DND-41 (cell line): ENCODE measurements at regions not wholly inside any gene's neighbourhood (a gene's known extent, or its start where the extent isn't known, plus 50 kb on each side); places are given as distances from the start of the nearest gene placed in this dataset.

ENCODE experiments used
- ATAC-seq: fragments of 200-7000 bp; cut with Tn5 transposase; 3 replicates; pipeline ENCODE4 v1.9.1; 2021; ENCODE audit warnings: low read depth; ENCODE audit not compliant: insufficient read depth
- DNase-seq: peaks from one replicate; pipeline ENCODE4 v3.0.0-alpha.2; 2020
- H2AFZ ChIP-seq: 2 replicates; pipeline ENCODE4 v1.6.0; 2012; ENCODE audit warnings: low read depth, low read length
- H3K27ac ChIP-seq: 2 replicates; pipeline ENCODE4 v1.5.1; 2012; ENCODE audit warnings: low read length, inconsistent platforms
- H3K27me3 ChIP-seq: fragments of 200-600 bp; sonication (generic); 2 replicates; pipeline ENCODE4 v1.6.0; 2012; ENCODE audit warnings: low read length, mild to moderate bottlenecking, inconsistent platforms; ENCODE audit not compliant: insufficient read depth, poor library complexity
- H3K36me3 ChIP-seq: 2 replicates; pipeline ENCODE4 v1.5.1; 2012; ENCODE audit warnings: low read length, inconsistent platforms; ENCODE audit not compliant: insufficient read depth
- H3K4me1 ChIP-seq: 2 replicates; pipeline ENCODE4 v1.5.1; 2012; ENCODE audit warnings: mild to moderate bottlenecking, low read length; ENCODE audit not compliant: insufficient read depth
- H3K4me2 ChIP-seq: 2 replicates; pipeline ENCODE4 v1.6.0; 2012; ENCODE audit warnings: mild to moderate bottlenecking, moderate library complexity, low read length, inconsistent platforms; ENCODE audit not compliant: insufficient read depth
- H3K4me3 ChIP-seq, 2 experiments: fragments of 200-600 bp in 1 of 2; shearing (Covaris generic) in 1 of 2; 2 replicates each; pipeline ENCODE4 v1.5.1; 2012 to 2016; ENCODE audit warnings: inconsistent platforms in 2 of 2, low read length in 2 of 2, mild to moderate bottlenecking in 2 of 2, low read depth in 1 of 2, moderate library complexity in 1 of 2
- H3K79me2 ChIP-seq: 2 replicates; pipeline ENCODE4 v1.6.0; 2012; ENCODE audit warnings: low read length, inconsistent platforms; ENCODE audit not compliant: insufficient read depth
- H3K9ac ChIP-seq: 2 replicates; pipeline ENCODE4 v1.6.0; 2012; ENCODE audit warnings: low read depth, mild to moderate bottlenecking, inconsistent platforms, low read length, moderate library complexity
- H3K9me3 ChIP-seq: 2 replicates; pipeline ENCODE4 v1.5.1; 2012; ENCODE audit warnings: low read length, moderate library complexity, mild to moderate bottlenecking, inconsistent platforms; ENCODE audit not compliant: insufficient read depth, severe bottlenecking
- H4K20me1 ChIP-seq: 2 replicates; pipeline ENCODE4 v1.6.0; 2012; ENCODE audit warnings: low read length; ENCODE audit not compliant: insufficient read depth
- CTCF ChIP-seq: IDR thresholded peaks from 2 replicates; pipeline ENCODE4 v1.5.1; 2012; ENCODE audit warnings: borderline replicate concordance, low read length, moderate library complexity, mild to moderate bottlenecking; ENCODE audit not compliant: poor library complexity, severe bottlenecking; ENCODE audit errors: extremely low read depth
- EZH2 ChIP-seq: IDR thresholded peaks from 3 replicates; pipeline ENCODE4 v1.6.1; 2012; ENCODE audit warnings: borderline replicate concordance, low read depth, mild to moderate bottlenecking, moderate library complexity, low read length, inconsistent platforms; ENCODE audit not compliant: severe bottlenecking

- no peak for DNase-seq
- Histone ChIP-seq H3K36me3 (no peaks in the 10 kb centered on the region), H3K4me3 (no peak overlapping the region), H3K27me3 (no peaks in the 10 kb centered on the region), H3K9ac (no peak overlapping the region), H3K4me1 (no peaks in the 10 kb centered on the region), H3K4me2 (no peak overlapping the region), H3K79me2 (no peaks in the 10 kb centered on the region), H2AFZ (no peak overlapping the region), H3K9me3 (no peaks in the 10 kb centered on the region), H4K20me1 (no peaks in the 10 kb centered on the region), H3K27ac (no peak overlapping the region)
- no peak for TF ChIP-seq EZH2
- peak; percentile 23 for TF ChIP-seq CTCF
- ATAC-seq, result no peak
Observed at GRCh38 chr1:229943988-229944743, 122.9 kb upstream of the GALNT2 start.

- Histone ChIP-seq H3K4me3 (no peak overlapping the region), H3K9me3 (no peaks in the 10 kb centered on the region)
- no peak for ATAC-seq
Observed at GRCh38 chr1:229945795-229946194, 121.2 kb upstream of the GALNT2 start.

GRCh38 chr1:229947968-229948367 lies 119.1 kb upstream of the GALNT2 start:
- H3K4me3 ChIP-seq, result no peak overlapping the region
- no peak overlapping the region for H2AFZ ChIP-seq
- no peak overlapping the region for H3K9ac ChIP-seq
- no peaks in the 10 kb centered on the region for H4K20me1 ChIP-seq
- DNase-seq (no peak), ATAC-seq (no peak)
- no peaks in the 10 kb centered on the region for H3K79me2 ChIP-seq
- no peak for TF ChIP-seq EZH2
- no peak for TF ChIP-seq CTCF
- H3K4me1 ChIP-seq, result no peaks in the 10 kb centered on the region
- H3K27me3 ChIP-seq, result no peaks in the 10 kb centered on the region
- H3K9me3 ChIP-seq, result no peaks in the 10 kb centered on the region
- no peak overlapping the region for H3K4me2 ChIP-seq
- no peaks in the 10 kb centered on the region for H3K36me3 ChIP-seq
- H3K27ac ChIP-seq, result no peak overlapping the region

More at GRCh38 chr1:229945795-229946194, 121.2 kb upstream of the GALNT2 start:
- H3K4me2 ChIP-seq, result no peak overlapping the region
- H3K36me3 ChIP-seq, result no peaks in the 10 kb centered on the region
- H3K27ac ChIP-seq, result no peak overlapping the region
- no peak for TF ChIP-seq EZH2
- no peak for TF ChIP-seq CTCF
- no peak overlapping the region for H3K9ac ChIP-seq
- no peak overlapping the region for H2AFZ ChIP-seq
- H3K27me3 ChIP-seq, result no peaks in the 10 kb centered on the region
- H3K79me2 ChIP-seq, result no peaks in the 10 kb centered on the region
- no peaks in the 10 kb centered on the region for H3K4me1 ChIP-seq
- no peak for DNase-seq
- no peaks in the 10 kb centered on the region for H4K20me1 ChIP-seq

- ATAC-seq (no peak), DNase-seq (no peak)
- Histone ChIP-seq H3K27ac (no peak overlapping the region), H4K20me1 (no peaks in the 10 kb centered on the region), H3K4me2 (no peak overlapping the region), H3K4me3 (no peak overlapping the region), H3K36me3 (no peaks in the 10 kb centered on the region), H2AFZ (no peak overlapping the region), H3K27me3 (no peaks in the 10 kb centered on the region), H3K9ac (no peak overlapping the region), H3K9me3 (no peaks in the 10 kb centered on the region), H3K79me2 (no peaks in the 10 kb centered on the region), H3K4me1 (peaks cover 4% of the 10 kb centered on the region)
- TF ChIP-seq EZH2 (no peak), CTCF (no peak)
Observed at GRCh38 chr1:229948438-229948837, 118.6 kb upstream of the GALNT2 start.
